Hepatocyte (in vitro differentiated cells): ENCODE measurements at regions not wholly inside any gene's neighbourhood (a gene's known extent, or its start where the extent isn't known, plus 50 kb on each side); places are given as distances from the start of the nearest gene placed in this dataset.

Source experiments
- CTCF ChIP-seq: fragments of 200-600 bp; sonication (generic); IDR thresholded peaks from 2 replicates; pipeline ENCODE4 v1.5.1; 2016; ENCODE audit warnings: antibody characterized with exemption, mild to moderate bottlenecking; ENCODE audit not compliant: poor library complexity
- EZH2 ChIP-seq: fragments of 200-600 bp; sonication (generic); IDR thresholded peaks from 2 replicates; pipeline ENCODE4 v1.6.1; 2016; ENCODE audit warnings: antibody characterized with exemption, mild to moderate bottlenecking, borderline replicate concordance
- EZH2phosphoT487 ChIP-seq: fragments of 200-600 bp; sonication (generic); IDR thresholded peaks from one replicate; pipeline ENCODE4 v1.6.1; 2018; ENCODE audit warnings: antibody characterized with exemption, mild to moderate bottlenecking, low read depth, moderate library complexity; ENCODE audit not compliant: unreplicated experiment, severe bottlenecking

- TF ChIP-seq CTCF = no peak
- TF ChIP-seq EZH2 = no peak
- no peak for TF ChIP-seq EZH2phosphoT487
Observed at GRCh38 chr14:22508150-22508457, 80.9 kb downstream of the DAD1 start.
